OCI-LY7 (cell line): ENCODE measurements at regions not wholly inside any gene's neighbourhood (a gene's known extent, or its start where the extent isn't known, plus 50 kb on each side); places are given as distances from the start of the nearest gene placed in this dataset.
"Not testable (repeated sequence)": the region's sequence is repeated elsewhere in the genome, so short reads cannot be mapped to it uniquely, and the experiment has no call there.

Experiments
- BruUV-seq: library from RNA; stranded (reverse); fragments of 400-500 nt; replicated peaks from 2 replicates; lab custom pipeline; 2021; lab: Mats Ljungman, UMichigan
- CTCF ChIA-PET: fragments of 300-600 bp; sonication (Branson Sonifier 250); formaldehyde crosslinking; loops from one replicate; lab custom pipeline; 2022; ENCODE audit warnings: antibody characterized with exemption; ENCODE audit not compliant: unreplicated experiment; lab: Charles Lee
- POLR2A ChIA-PET: fragments of 300-600 bp; sonication (Branson Sonifier 250); formaldehyde crosslinking; loops from one replicate; lab custom pipeline; 2022; ENCODE audit warnings: antibody characterized with exemption; lab: Charles Lee
- DNase-seq: peaks from one replicate; pipeline ENCODE4 v3.0.0-alpha.2; 2015; ENCODE audit warnings: low spot score
- H2AFZ ChIP-seq: fragments of 200-600 bp; sonication (generic), shearing (Covaris generic); 2 replicates; pipeline ENCODE4 v1.6.1; 2014; ENCODE audit warnings: mild to moderate bottlenecking, antibody characterized with exemption, low read length, moderate library complexity
- H3K27ac ChIP-seq: fragments of 200-600 bp; sonication (generic); 2 replicates; pipeline ENCODE4 v1.5.1; 2014; ENCODE audit warnings: mixed run types, low read depth, mild to moderate bottlenecking, moderate library complexity, low read length, inconsistent platforms; ENCODE audit not compliant: poor library complexity, severe bottlenecking
- H3K36me3 ChIP-seq: fragments of 200-600 bp; sonication (generic); 2 replicates; pipeline ENCODE4 v1.6.1; 2014; ENCODE audit warnings: mild to moderate bottlenecking, antibody characterized with exemption, low read length, moderate library complexity, mixed read lengths; ENCODE audit not compliant: insufficient read depth
- H3K4me1 ChIP-seq: fragments of 200-600 bp; sonication (generic); 2 replicates; pipeline ENCODE4 v1.5.1; 2014; ENCODE audit warnings: mild to moderate bottlenecking, low read length; ENCODE audit not compliant: insufficient read depth, poor library complexity, severe bottlenecking
- H3K4me2 ChIP-seq: fragments of 200-600 bp; sonication (generic); 2 replicates; pipeline ENCODE4 v1.6.1; 2014; ENCODE audit warnings: mild to moderate bottlenecking, low read length
- H3K4me3 ChIP-seq: fragments of 200-600 bp; sonication (generic); 2 replicates; pipeline ENCODE4 v1.5.1; 2014; ENCODE audit warnings: mild to moderate bottlenecking, low read depth, low read length; ENCODE audit not compliant: poor library complexity, severe bottlenecking
- H3K79me2 ChIP-seq: fragments of 200-600 bp; sonication (generic); 2 replicates; pipeline ENCODE4 v1.6.1; 2016; ENCODE audit warnings: low read depth, mild to moderate bottlenecking, low read length, moderate library complexity, mixed read lengths; ENCODE audit not compliant: insufficient read depth
- H3K9me2 ChIP-seq: fragments of 200-600 bp; sonication (generic); 2 replicates; pipeline ENCODE4 v1.6.1; 2016; ENCODE audit warnings: mild to moderate bottlenecking, low read length, mixed read lengths; ENCODE audit not compliant: insufficient read depth
- H3K9me3 ChIP-seq: fragments of 200-600 bp; sonication (generic); 2 replicates; pipeline ENCODE4 v1.6.1; 2014; ENCODE audit warnings: mild to moderate bottlenecking, mixed run types, low read length, mixed read lengths
- H4K20me1 ChIP-seq: fragments of 200-600 bp; sonication (generic); 2 replicates; pipeline ENCODE4 v1.6.1; 2014; ENCODE audit warnings: mild to moderate bottlenecking, antibody characterized with exemption, low read length, moderate library complexity, mixed read lengths; ENCODE audit not compliant: insufficient read depth
- EZH2phosphoT487 ChIP-seq: fragments of 200-600 bp; sonication (generic); IDR thresholded peaks from 2 replicates; pipeline ENCODE4 v1.6.1; 2018; ENCODE audit warnings: low read depth, borderline replicate concordance, mild to moderate bottlenecking, mixed run types, antibody characterized with exemption, low read length, moderate library complexity, mixed read lengths
- intact Hi-C: fragments of 100-400 bp; cut with micrococcal nuclease; formaldehyde crosslinking; loops from one replicate; pipeline ENCODE4 v1.10.0; 2022; ENCODE audit not compliant: unreplicated experiment
- TF ChIP-seq, protein P1 (sequence below): fragments of 200-600 bp; sonication (generic); conservative IDR thresholded peaks from 2 replicates; pipeline ENCODE4 v1.5.1; 2014; ENCODE audit warnings: mild to moderate bottlenecking, antibody characterized with exemption, low read length, moderate library complexity, mixed read lengths

DNA sequence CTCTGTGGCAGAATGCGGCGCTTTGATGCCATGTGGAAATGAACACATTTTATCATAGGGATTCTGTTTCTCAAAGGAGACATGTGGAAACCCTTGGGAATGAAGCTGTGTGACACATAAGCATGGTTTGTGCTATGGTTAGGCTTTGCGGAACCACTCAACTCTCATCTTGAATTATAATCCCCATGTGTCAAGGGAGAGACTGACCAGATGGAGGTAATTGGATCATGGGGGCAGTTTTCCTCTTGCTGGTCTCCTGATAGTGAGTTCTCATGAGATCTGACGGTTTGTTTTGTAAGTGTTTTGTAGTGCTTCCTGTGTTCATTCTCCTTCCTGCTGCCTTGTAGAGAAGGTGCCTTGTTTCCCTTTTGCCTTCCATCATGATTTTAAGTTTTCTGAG is 1109.2 kb upstream of the ALCAM start:
- Histone ChIP-seq H4K20me1 (no peaks in the 10 kb centered on the region), H3K9me2 (no peaks in the 10 kb centered on the region), H3K4me1 (no peaks in the 10 kb centered on the region), H2AFZ (no peak overlapping the region), H3K36me3 (no peaks in the 10 kb centered on the region), H3K27ac (no peak overlapping the region), H3K9me3 (no peaks in the 10 kb centered on the region), H3K79me2 (no peaks in the 10 kb centered on the region), H3K4me2 (no peak overlapping the region), H3K4me3 (no peak overlapping the region)
- BruUV-seq, result no TSS peak
- intact Hi-C loops, result no loop called here
- CTCF ChIA-PET, result no interaction called here
- TF ChIP-seq EZH2phosphoT487, result no peak
- POLR2A ChIA-PET, result interaction anchor here (0.7 kb wide), 1 partner anchor 89 kb away, joined by 4 read pairs; no protein-coding TSS in a partner anchor
- DNase-seq, result no peak

DNA sequence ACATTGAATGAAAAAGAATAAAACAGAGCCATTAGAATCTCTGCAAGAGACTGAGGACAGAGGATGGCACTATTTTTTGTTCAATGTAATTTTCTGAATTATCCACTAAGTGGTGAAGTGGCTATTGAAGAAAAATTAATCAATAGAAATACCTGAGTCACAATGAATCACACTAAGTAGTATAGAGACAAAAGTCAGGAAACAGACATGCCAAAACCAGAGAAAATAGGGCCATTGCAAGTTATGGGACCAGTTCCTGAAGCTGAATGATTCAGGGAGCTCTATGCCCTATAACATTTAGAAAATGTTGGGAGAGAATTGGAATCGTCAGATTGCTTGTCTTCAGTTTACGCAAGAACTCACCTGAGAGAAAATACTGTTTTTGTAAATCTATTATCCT is 1103.2 kb upstream of the ALCAM start:
- H3K79me2 ChIP-seq, result no peaks in the 10 kb centered on the region
- no TSS peak for BruUV-seq
- H3K4me2 ChIP-seq, result no peak overlapping the region
- H3K4me1 ChIP-seq, result no peaks in the 10 kb centered on the region
- TF ChIP-seq, protein P1, sequence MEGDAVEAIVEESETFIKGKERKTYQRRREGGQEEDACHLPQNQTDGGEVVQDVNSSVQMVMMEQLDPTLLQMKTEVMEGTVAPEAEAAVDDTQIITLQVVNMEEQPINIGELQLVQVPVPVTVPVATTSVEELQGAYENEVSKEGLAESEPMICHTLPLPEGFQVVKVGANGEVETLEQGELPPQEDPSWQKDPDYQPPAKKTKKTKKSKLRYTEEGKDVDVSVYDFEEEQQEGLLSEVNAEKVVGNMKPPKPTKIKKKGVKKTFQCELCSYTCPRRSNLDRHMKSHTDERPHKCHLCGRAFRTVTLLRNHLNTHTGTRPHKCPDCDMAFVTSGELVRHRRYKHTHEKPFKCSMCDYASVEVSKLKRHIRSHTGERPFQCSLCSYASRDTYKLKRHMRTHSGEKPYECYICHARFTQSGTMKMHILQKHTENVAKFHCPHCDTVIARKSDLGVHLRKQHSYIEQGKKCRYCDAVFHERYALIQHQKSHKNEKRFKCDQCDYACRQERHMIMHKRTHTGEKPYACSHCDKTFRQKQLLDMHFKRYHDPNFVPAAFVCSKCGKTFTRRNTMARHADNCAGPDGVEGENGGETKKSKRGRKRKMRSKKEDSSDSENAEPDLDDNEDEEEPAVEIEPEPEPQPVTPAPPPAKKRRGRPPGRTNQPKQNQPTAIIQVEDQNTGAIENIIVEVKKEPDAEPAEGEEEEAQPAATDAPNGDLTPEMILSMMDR, result no peak
- no peak for TF ChIP-seq EZH2phosphoT487
- no peaks in the 10 kb centered on the region for H3K36me3 ChIP-seq
- ChIA-PET CTCF (no interaction called here), POLR2A (interaction anchor here (0.6 to 1.1 kb wide), 3 partner anchors 13 to 1263 kb away, joined by 3 read pairs; no protein-coding TSS in a partner anchor)
- no peak overlapping the region for H3K4me3 ChIP-seq
- no peak for DNase-seq
- H3K9me2 ChIP-seq, result no peaks in the 10 kb centered on the region
- intact Hi-C loops, result no loop called here
- H4K20me1 ChIP-seq, result no peaks in the 10 kb centered on the region
- no peak overlapping the region for H2AFZ ChIP-seq
- H3K9me3 ChIP-seq, result no peaks in the 10 kb centered on the region
- no peak overlapping the region for H3K27ac ChIP-seq

DNA sequence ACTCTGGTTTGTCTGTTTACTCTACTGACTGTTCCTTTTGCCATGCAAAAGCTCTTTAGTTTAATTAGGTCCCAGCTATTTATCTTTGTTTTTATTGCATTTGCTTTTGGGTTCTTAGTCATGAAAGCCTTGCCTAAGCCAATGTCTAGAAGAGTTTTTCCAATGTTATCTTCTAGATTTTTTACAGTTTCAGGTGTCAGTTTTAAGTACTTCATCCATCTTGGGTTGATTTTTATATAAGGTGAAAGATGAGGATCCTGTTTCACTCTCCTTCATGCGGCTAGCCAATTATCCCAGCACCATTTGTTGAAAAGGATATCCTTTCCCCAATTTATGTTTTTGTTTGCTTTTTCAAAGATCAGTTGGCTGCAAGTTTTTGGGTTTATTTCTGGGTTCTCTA is 1100.5 kb upstream of the ALCAM start:
- H4K20me1 ChIP-seq, H3K9me3 ChIP-seq, DNase-seq, H3K4me3 ChIP-seq, BruUV-seq, H3K4me1 ChIP-seq, CTCF ChIA-PET, H2AFZ ChIP-seq, H3K36me3 ChIP-seq, H3K79me2 ChIP-seq, H3K9me2 ChIP-seq, H3K4me2 ChIP-seq, H3K27ac ChIP-seq, intact Hi-C loops, POLR2A ChIA-PET: not testable (repeated sequence)

DNA sequence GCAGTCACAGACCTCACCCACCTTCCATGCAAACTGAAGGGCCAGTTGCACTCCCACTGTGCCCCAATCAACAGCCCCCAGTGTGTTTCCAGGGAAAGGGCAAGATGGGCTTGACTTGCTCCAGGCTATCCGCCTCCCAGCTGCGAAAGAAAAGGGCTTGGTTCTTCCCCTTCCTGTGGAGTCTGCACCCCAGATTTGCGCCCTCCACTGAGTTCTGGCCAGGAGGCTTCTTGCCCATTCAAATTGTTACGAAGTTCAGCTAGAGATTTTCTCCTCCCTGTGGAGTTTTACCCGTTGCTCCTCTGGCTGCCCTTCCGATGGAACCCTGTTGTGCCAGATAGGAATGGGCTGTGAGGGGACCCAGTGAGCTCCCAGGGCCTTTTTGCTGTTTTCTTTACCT is 1096.9 kb upstream of the ALCAM start:
- Histone ChIP-seq H3K9me2 (no peaks in the 10 kb centered on the region), H3K27ac (no peak overlapping the region), H3K79me2 (no peaks in the 10 kb centered on the region), H4K20me1 (no peaks in the 10 kb centered on the region), H3K9me3 (no peaks in the 10 kb centered on the region), H3K4me2 (no peak overlapping the region), H3K4me3 (no peak overlapping the region), H2AFZ (no peak overlapping the region), H3K36me3 (no peaks in the 10 kb centered on the region), H3K4me1 (no peaks in the 10 kb centered on the region)
- intact Hi-C loops, result loop anchor here (5.0 kb wide), 1 partner anchor 1098 kb away; the partner anchor contains the start of gene ALCAM
- POLR2A ChIA-PET, result no interaction called here
- DNase-seq, result no peak
- BruUV-seq, result no TSS peak
- CTCF ChIA-PET, result no interaction called here
- TF ChIP-seq EZH2phosphoT487, result no peak
- TF ChIP-seq, protein P1, result no peak
